ENCODE measurements at regions not wholly inside any gene's neighbourhood (a gene's known extent, or its start where the extent isn't known, plus 50 kb on each side); places are given as distances from the start of the nearest gene placed in this dataset.

GRCh38 chr7:152970481-152970880 is 210.9 kb downstream of the ACTR3B start:
- Mint-ChIP-seq H3K9me3 (ENCODE audit: unreplicated experiment) (peaks cover 40% of the 10 kb centered on the region), H3K36me3 (ENCODE audit: unreplicated experiment) (no peaks in the 10 kb centered on the region), H3K4me1 (ENCODE audit: unreplicated experiment) (no peaks in the 10 kb centered on the region), H3K27me3 (ENCODE audit: unreplicated experiment) (no peaks in the 10 kb centered on the region), H3K4me3 (ENCODE audit: unreplicated experiment) (no peak overlapping the region), H3K27ac (ENCODE audit: unreplicated experiment) (no peak overlapping the region)
- no peak for TF ChIP-seq CTCF (IDR thresholded peaks at IDR 0.05)
- DNase-seq (ENCODE audit: extremely low spot score, unreplicated experiment): no peak

- Mint-ChIP-seq H3K4me1 (ENCODE audit: unreplicated experiment) (no peaks in the 10 kb centered on the region), H3K27ac (ENCODE audit: unreplicated experiment) (no peak overlapping the region), H3K27me3 (ENCODE audit: unreplicated experiment) (no peaks in the 10 kb centered on the region), H3K4me3 (ENCODE audit: unreplicated experiment) (no peak overlapping the region), H3K9me3 (ENCODE audit: unreplicated experiment) (peaks cover 36% of the 10 kb centered on the region), H3K36me3 (ENCODE audit: unreplicated experiment) (no peaks in the 10 kb centered on the region)
- no peak for DNase-seq (ENCODE audit: extremely low spot score, unreplicated experiment)
- TF ChIP-seq CTCF (IDR thresholded peaks at IDR 0.05): no peak
Measured at GRCh38 chr7:152974577-152974976, 215.0 kb downstream of the ACTR3B start.

- no peak overlapping the region for H3K4me3 Mint-ChIP-seq (ENCODE audit: unreplicated experiment)
- no peaks in the 10 kb centered on the region for H3K4me1 Mint-ChIP-seq (ENCODE audit: unreplicated experiment)
- TF ChIP-seq CTCF (IDR thresholded peaks at IDR 0.05): no peak
- no peaks in the 10 kb centered on the region for H3K36me3 Mint-ChIP-seq (ENCODE audit: unreplicated experiment)
- H3K9me3 Mint-ChIP-seq (ENCODE audit: unreplicated experiment): peaks cover 31% of the 10 kb centered on the region
- DNase-seq (ENCODE audit: extremely low spot score, unreplicated experiment): no peak
- no peaks in the 10 kb centered on the region for H3K27me3 Mint-ChIP-seq (ENCODE audit: unreplicated experiment)
- no peak overlapping the region for H3K27ac Mint-ChIP-seq (ENCODE audit: unreplicated experiment)
Measured at GRCh38 chr7:152975076-152975475, 215.5 kb downstream of the ACTR3B start.

- Mint-ChIP-seq H3K36me3 (ENCODE audit: unreplicated experiment) (no peaks in the 10 kb centered on the region), H3K27ac (ENCODE audit: unreplicated experiment) (no peak overlapping the region), H3K4me3 (ENCODE audit: unreplicated experiment) (no peak overlapping the region), H3K9me3 (ENCODE audit: unreplicated experiment) (peaks cover 18% of the 10 kb centered on the region), H3K4me1 (ENCODE audit: unreplicated experiment) (no peaks in the 10 kb centered on the region), H3K27me3 (ENCODE audit: unreplicated experiment) (no peaks in the 10 kb centered on the region)
- no peak for TF ChIP-seq CTCF (IDR thresholded peaks at IDR 0.05)
- no peak for DNase-seq (ENCODE audit: extremely low spot score, unreplicated experiment)
Measured at GRCh38 chr7:152979376-152979775, 219.8 kb downstream of the ACTR3B start.

GRCh38 chr7:152984421-152984820 is 224.9 kb downstream of the ACTR3B start:
- Mint-ChIP-seq H3K36me3 (ENCODE audit: unreplicated experiment) (no peaks in the 10 kb centered on the region), H3K4me1 (ENCODE audit: unreplicated experiment) (no peaks in the 10 kb centered on the region), H3K27me3 (ENCODE audit: unreplicated experiment) (no peaks in the 10 kb centered on the region), H3K27ac (ENCODE audit: unreplicated experiment) (no peak overlapping the region), H3K4me3 (ENCODE audit: unreplicated experiment) (no peak overlapping the region), H3K9me3 (ENCODE audit: unreplicated experiment) (peaks cover 10% of the 10 kb centered on the region)
- TF ChIP-seq CTCF (IDR thresholded peaks at IDR 0.05): no peak
- no peak for DNase-seq (ENCODE audit: extremely low spot score, unreplicated experiment)

All from osteocyte (in vitro differentiated cells).